SK-N-SH (cell line): ENCODE measurements at regions not wholly inside any gene's neighbourhood (a gene's known extent, or its start where the extent isn't known, plus 50 kb on each side); places are given as distances from the start of the nearest gene placed in this dataset.

Experiments
- CTCF ChIA-PET: fragments of 300-600, 350-600 bp; formaldehyde crosslinking; extraction: SDS; loops from one replicate; lab custom pipeline; 2021; lab: Yijun Ruan, JAX
- POLR2A ChIA-PET: fragments of 350-600 bp; sonication (Branson Sonifier 250); formaldehyde crosslinking; extraction: SDS; loops from one replicate; lab custom pipeline; 2020; ENCODE audit warnings: antibody characterized with exemption, inconsistent platforms; lab: Yijun Ruan, JAX
- DNase-seq: peaks from one replicate; pipeline ENCODE4 v3.0.0; 2012
- H2AFZ ChIP-seq: fragments of 200-600 bp; sonication (generic); 2 replicates; pipeline ENCODE4 v1.8.1; 2016; ENCODE audit warnings: antibody characterized with exemption, mild to moderate bottlenecking, low read depth
- H3F3A ChIP-seq: fragments of 200-600 bp; sonication (generic); replicated peaks from 2 replicates; pipeline ENCODE3; 2016; ENCODE audit warnings: antibody characterized with exemption, mild to moderate bottlenecking; ENCODE audit not compliant: insufficient read depth
- H3K27ac ChIP-seq, 2 experiments: fragments of 200-500 bp in 1 of 2; fragments of 200-600 bp in 1 of 2; sonication (Bioruptor generic) in 1 of 2; sonication (generic), shearing (Covaris generic) in 1 of 2; 2 replicates each; pipeline versions ENCODE4 v1.5.1 to v1.6.1; 2014 to 2016; ENCODE audit warnings: low read depth in 2 of 2, inconsistent platforms in 1 of 2, low read length in 1 of 2, mild to moderate bottlenecking in 1 of 2, mixed read lengths in 1 of 2
- H3K27me3 ChIP-seq: fragments of 200-600 bp; sonication (generic), shearing (Covaris generic); 2 replicates; pipeline ENCODE4 v1.6.1; 2016; ENCODE audit warnings: mixed run types; ENCODE audit not compliant: insufficient read depth
- H3K36me3 ChIP-seq, 2 experiments: fragments of 200-500 bp in 1 of 2; fragments of 200-600 bp in 1 of 2; sonication (Bioruptor generic) in 1 of 2; sonication (generic) in 1 of 2; replicated peaks in 1 of 2; 2 replicates each; pipeline versions ENCODE3 to v1.5.1; 2014 to 2016; ENCODE audit warnings: low read length in 1 of 2, mild to moderate bottlenecking in 1 of 2; ENCODE audit not compliant: insufficient read depth in 2 of 2, control insufficient read depth in 1 of 2
- H3K4me1 ChIP-seq, 2 experiments: fragments of 200-500 bp in 1 of 2; fragments of 200-600 bp in 1 of 2; sonication (Bioruptor generic) in 1 of 2; sonication (generic), shearing (Covaris generic) in 1 of 2; 2 replicates each; pipeline versions ENCODE4 v1.5.1 to v1.6.1; 2014 to 2016; ENCODE audit warnings: low read depth in 1 of 2, low read length in 1 of 2, mixed run types in 1 of 2; ENCODE audit not compliant: insufficient read depth in 2 of 2, control insufficient read depth in 1 of 2
- H3K4me2 ChIP-seq: fragments of 200-600 bp; sonication (generic), shearing (Covaris generic); 2 replicates; pipeline ENCODE4 v1.6.1; 2017; ENCODE audit warnings: mixed run types
- H3K4me3 ChIP-seq, 2 experiments: fragments of 200-500 bp in 1 of 2; fragments of 200-600 bp in 1 of 2; sonication (Bioruptor generic) in 1 of 2; sonication (generic), shearing (Covaris generic) in 1 of 2; 2 replicates each; pipeline versions ENCODE4 v1.5.1 to v1.8.1; 2014 to 2016; ENCODE audit warnings: low read depth in 2 of 2, inconsistent platforms in 1 of 2, low read length in 1 of 2, mild to moderate bottlenecking in 1 of 2, mixed read lengths in 1 of 2, moderate library complexity in 1 of 2
- H3K79me2 ChIP-seq: fragments of 200-600 bp; sonication (generic); 2 replicates; pipeline ENCODE4 v1.8.1; 2017; ENCODE audit warnings: mild to moderate bottlenecking; ENCODE audit not compliant: insufficient read depth
- H3K9ac ChIP-seq: fragments of 200-600 bp; sonication (generic); 2 replicates; pipeline ENCODE4 v1.6.1; 2017; ENCODE audit warnings: mixed run types
- H3K9me2 ChIP-seq: fragments of 200-600 bp; sonication (generic); 2 replicates; pipeline ENCODE4 v1.6.1; 2017; ENCODE audit warnings: mixed run types
- H3K9me3 ChIP-seq: fragments of 200-600 bp; sonication (generic); 2 replicates; pipeline ENCODE4 v1.6.1; 2017; ENCODE audit warnings: mixed run types, mild to moderate bottlenecking, moderate library complexity
- H4K20me1 ChIP-seq: fragments of 200-600 bp; sonication (generic); 2 replicates; pipeline ENCODE4 v1.6.1; 2017; ENCODE audit warnings: mild to moderate bottlenecking, mixed run types; ENCODE audit not compliant: insufficient read depth
- CHD2 ChIP-seq: fragments of 150-350 bp; IDR thresholded peaks from 2 replicates; pipeline ENCODE4 v1.6.1; 2018; ENCODE audit warnings: low read length; ENCODE audit not compliant: partially characterized antibody
- ELF1 ChIP-seq: IDR thresholded peaks from 2 replicates; pipeline ENCODE4 v1.4.0; 2012
- FOXJ3 ChIP-seq: sonication (generic); formaldehyde crosslinking; IDR thresholded peaks from 2 replicates; pipeline ENCODE4 v1.5.1; 2020; ENCODE audit warnings: mild to moderate bottlenecking, missing genetic modification reagents
- GABPA ChIP-seq: IDR thresholded peaks from 2 replicates; pipeline ENCODE4 v1.4.0; 2012; ENCODE audit warnings: low read depth, mild to moderate bottlenecking
- GATA2 ChIP-seq: sonication (generic); formaldehyde crosslinking; IDR thresholded peaks from 2 replicates; pipeline ENCODE4 v1.5.0; 2020; ENCODE audit warnings: mild to moderate bottlenecking, missing genetic modification reagents
- IRF3 ChIP-seq: fragments of 150-350 bp; IDR thresholded peaks from 2 replicates; pipeline ENCODE4 v1.6.1; 2016; ENCODE audit warnings: mild to moderate bottlenecking, low read depth, low read length
- MXI1 ChIP-seq: IDR thresholded peaks from 2 replicates; pipeline ENCODE4 v1.6.1; 2012; ENCODE audit warnings: mild to moderate bottlenecking, low read depth, low read length, improper control_type of control experiment
- POLR2AphosphoS5 ChIP-seq: IDR thresholded peaks from 2 replicates; pipeline ENCODE4 v1.6.1; 2012; ENCODE audit warnings: low read depth, low read length
- RCOR1 ChIP-seq: fragments of 150-350 bp; IDR thresholded peaks from 2 replicates; pipeline ENCODE4 v1.6.1; 2017; ENCODE audit warnings: antibody characterized with exemption, low read length
- REST ChIP-seq: IDR thresholded peaks from 2 replicates; pipeline ENCODE4 v1.6.1; 2012; ENCODE audit warnings: mild to moderate bottlenecking, low read depth, low read length, moderate library complexity
- RFX5 ChIP-seq: IDR thresholded peaks from 2 replicates; pipeline ENCODE4 v1.6.1; 2012; ENCODE audit warnings: mild to moderate bottlenecking, improper control_type of control experiment, low read length
- TCF12 ChIP-seq: IDR thresholded peaks from 2 replicates; pipeline ENCODE4 v1.4.0; 2012
- TEAD4 ChIP-seq: IDR thresholded peaks from 2 replicates; pipeline ENCODE4 v1.4.0; 2012; ENCODE audit warnings: mild to moderate bottlenecking, borderline replicate concordance; ENCODE audit not compliant: insufficient read depth
- USF2 ChIP-seq: fragments of 150-350 bp; IDR thresholded peaks from 2 replicates; pipeline ENCODE4 v1.6.1; 2017; ENCODE audit warnings: antibody characterized with exemption, low read length, low read depth, borderline replicate concordance
- YY1 ChIP-seq: IDR thresholded peaks from 2 replicates; pipeline ENCODE4 v1.4.0; 2012; ENCODE audit warnings: low read depth, mild to moderate bottlenecking
- WGBS: methylation state at CpG from one replicate; pipeline ENCODE4 v1.1.6; 2017; ENCODE audit warnings: low lambda C conversion rate; 5-methylcytosine and 5-hydroxymethylcytosine counted together
- TF ChIP-seq, protein P1 (sequence below): IDR thresholded peaks from 2 replicates; pipeline ENCODE4 v1.4.0; 2012; ENCODE audit warnings: low read depth, borderline replicate concordance
- TF ChIP-seq, protein P2 (sequence below): IDR thresholded peaks from 2 replicates; pipeline ENCODE4 v1.4.0; 2012; ENCODE audit warnings: low read depth, borderline replicate concordance

DNA sequence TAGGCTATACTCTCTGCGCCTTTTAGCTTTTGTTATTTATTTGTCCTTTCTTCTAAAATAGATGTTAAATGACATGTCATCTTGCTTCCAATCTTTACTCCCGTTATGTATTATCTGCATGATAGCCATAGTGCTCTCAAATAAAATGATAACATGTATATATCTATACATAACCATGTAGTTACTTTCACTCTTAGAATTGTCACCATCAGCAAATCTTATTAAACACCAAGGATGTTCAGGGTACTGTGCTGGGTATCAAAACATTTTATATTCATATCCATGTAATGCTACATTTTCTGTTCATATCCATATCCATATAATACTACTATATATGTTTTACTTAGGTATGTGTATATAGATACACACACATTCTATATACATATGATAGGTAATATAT is 176.4 kb upstream of the CHST9 start:
- Histone ChIP-seq H3K36me3 (no peaks in the 10 kb centered on the region), H3K9me3 (no peaks in the 10 kb centered on the region), H3K27me3 (no peaks in the 10 kb centered on the region), H3K27ac (no peak overlapping the region), H3K79me2 (no peaks in the 10 kb centered on the region), H4K20me1 (no peaks in the 10 kb centered on the region), H2AFZ (no peak overlapping the region), H3K4me1 (no peaks in the 10 kb centered on the region), H3F3A (no peaks in the 10 kb centered on the region), H3K9ac (no peak overlapping the region), H3K9me2 (no peaks in the 10 kb centered on the region), H3K4me2 (no peak overlapping the region), H3K4me3 (no peak overlapping the region)
- CTCF ChIA-PET: no interaction called here
- DNase-seq: no peak
- TF ChIP-seq, protein P1, sequence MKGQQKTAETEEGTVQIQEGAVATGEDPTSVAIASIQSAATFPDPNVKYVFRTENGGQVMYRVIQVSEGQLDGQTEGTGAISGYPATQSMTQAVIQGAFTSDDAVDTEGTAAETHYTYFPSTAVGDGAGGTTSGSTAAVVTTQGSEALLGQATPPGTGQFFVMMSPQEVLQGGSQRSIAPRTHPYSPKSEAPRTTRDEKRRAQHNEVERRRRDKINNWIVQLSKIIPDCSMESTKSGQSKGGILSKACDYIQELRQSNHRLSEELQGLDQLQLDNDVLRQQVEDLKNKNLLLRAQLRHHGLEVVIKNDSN: no peak
- TF ChIP-seq MXI1 (no peak), RFX5 (no peak), POLR2AphosphoS5 (no peak), TCF12 (no peak), FOXJ3 (no peak), REST (no peak), GATA2 (CRISPR knock-in tag) (no peak), GABPA (no peak), YY1 (no peak), ELF1 (no peak)
- TF ChIP-seq, protein P2, sequence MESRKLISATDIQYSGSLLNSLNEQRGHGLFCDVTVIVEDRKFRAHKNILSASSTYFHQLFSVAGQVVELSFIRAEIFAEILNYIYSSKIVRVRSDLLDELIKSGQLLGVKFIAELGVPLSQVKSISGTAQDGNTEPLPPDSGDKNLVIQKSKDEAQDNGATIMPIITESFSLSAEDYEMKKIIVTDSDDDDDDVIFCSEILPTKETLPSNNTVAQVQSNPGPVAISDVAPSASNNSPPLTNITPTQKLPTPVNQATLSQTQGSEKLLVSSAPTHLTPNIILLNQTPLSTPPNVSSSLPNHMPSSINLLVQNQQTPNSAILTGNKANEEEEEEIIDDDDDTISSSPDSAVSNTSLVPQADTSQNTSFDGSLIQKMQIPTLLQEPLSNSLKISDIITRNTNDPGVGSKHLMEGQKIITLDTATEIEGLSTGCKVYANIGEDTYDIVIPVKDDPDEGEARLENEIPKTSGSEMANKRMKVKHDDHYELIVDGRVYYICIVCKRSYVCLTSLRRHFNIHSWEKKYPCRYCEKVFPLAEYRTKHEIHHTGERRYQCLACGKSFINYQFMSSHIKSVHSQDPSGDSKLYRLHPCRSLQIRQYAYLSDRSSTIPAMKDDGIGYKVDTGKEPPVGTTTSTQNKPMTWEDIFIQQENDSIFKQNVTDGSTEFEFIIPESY: no peak
- WGBS: 65% methylated on average over 2 of the region's 2 CpGs
- POLR2A ChIA-PET: no interaction called here

GRCh38 chr18:27355308-27355707 is 170.2 kb upstream of the CHST9 start:
- H3K9me3 ChIP-seq: no peaks in the 10 kb centered on the region
- H3K4me2 ChIP-seq: no peak overlapping the region
- H3K9me2 ChIP-seq: no peaks in the 10 kb centered on the region
- H3K9ac ChIP-seq: no peak overlapping the region
- CTCF ChIA-PET: interaction anchor here (1.6 kb wide), 1 partner anchor 8 kb away, joined by 4 read pairs; no protein-coding TSS in a partner anchor
- H3K4me3 ChIP-seq: no peak overlapping the region
- POLR2A ChIA-PET: no interaction called here
- H3K36me3 ChIP-seq: no peaks in the 10 kb centered on the region
- no peaks in the 10 kb centered on the region for H3F3A ChIP-seq
- H4K20me1 ChIP-seq: no peaks in the 10 kb centered on the region
- WGBS: 56% methylated on average over 5 of the region's 5 CpGs
- DNase-seq: no peak
- no peak overlapping the region for H3K27ac ChIP-seq
- H2AFZ ChIP-seq: no peak overlapping the region
- H3K27me3 ChIP-seq: no peaks in the 10 kb centered on the region
- H3K4me1 ChIP-seq: no peaks in the 10 kb centered on the region
- no peaks in the 10 kb centered on the region for H3K79me2 ChIP-seq
- TF ChIP-seq USF2 (no peak), GATA2 (CRISPR knock-in tag) (no peak), IRF3 (no peak), TCF12 (no peak), TEAD4 (no peak), RCOR1 (no peak), CHD2 (no peak)
